Progenitor cell of endocrine pancreas (in vitro differentiated cells): ENCODE measurements at regions not wholly inside any gene's neighbourhood (a gene's known extent, or its start where the extent isn't known, plus 50 kb on each side); places are given as distances from the start of the nearest gene placed in this dataset.
"Not testable (repeated sequence)": the region's sequence is repeated elsewhere in the genome, so short reads cannot be mapped to it uniquely, and the experiment has no call there.

Experiments
- DNase-seq: peaks from one replicate; pipeline ENCODE4 v3.0.0; 2021; ENCODE audit warnings: low spot score; ENCODE audit not compliant: unreplicated experiment
- H3K27ac Mint-ChIP-seq: 2 replicates; pipeline ENCODE4 v1.8.0; 2021; ENCODE audit warnings: mild to moderate bottlenecking, moderate library complexity, mixed read lengths
- H3K27me3 Mint-ChIP-seq: 2 replicates; pipeline ENCODE4 v1.8.0; 2021; ENCODE audit warnings: mixed read lengths
- H3K36me3 Mint-ChIP-seq: 2 replicates; pipeline ENCODE4 v1.8.0; 2022; ENCODE audit warnings: mixed read lengths; ENCODE audit not compliant: insufficient read depth
- H3K4me1 Mint-ChIP-seq: 2 replicates; pipeline ENCODE4 v1.8.0; 2021; ENCODE audit warnings: low read depth, mixed read lengths
- H3K4me3 Mint-ChIP-seq: 2 replicates; pipeline ENCODE4 v1.8.0; 2021; ENCODE audit warnings: low read depth, mild to moderate bottlenecking, moderate library complexity, mixed read lengths
- H3K9me3 Mint-ChIP-seq: 2 replicates; pipeline ENCODE4 v1.8.0; 2021; ENCODE audit warnings: low read depth, mixed read lengths
- TF ChIP-seq, protein P1 (sequence below): fragments of 200-600 bp; sonication (generic); IDR thresholded peaks from one replicate; pipeline ENCODE4 v1.5.0; 2021; ENCODE audit warnings: antibody characterized with exemption, mild to moderate bottlenecking; ENCODE audit not compliant: unreplicated experiment

DNA sequence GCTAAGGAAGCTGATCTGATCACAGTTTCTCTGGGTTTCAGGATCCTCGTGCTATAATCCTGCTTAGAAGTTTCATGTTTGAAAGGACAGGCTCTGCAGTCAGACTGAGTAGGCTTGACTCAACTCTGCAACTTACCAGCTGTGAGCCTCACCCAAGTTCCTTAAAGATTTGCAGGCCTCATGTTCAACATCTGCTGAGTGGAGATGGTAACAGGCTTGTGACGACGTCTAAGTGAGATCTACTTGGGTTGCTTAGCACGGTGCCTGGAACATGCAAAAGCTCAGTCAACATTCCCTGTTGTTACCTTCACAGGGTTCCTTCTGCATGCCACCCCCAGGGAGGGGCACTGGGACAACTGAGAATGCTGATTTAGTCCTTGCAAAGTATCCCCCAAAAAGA is 164.2 kb downstream of the C1D start:
- no peak overlapping the region for H3K27ac Mint-ChIP-seq
- DNase-seq: no peak
- peaks cover 46% of the 10 kb centered on the region for H3K27me3 Mint-ChIP-seq
- H3K4me1 Mint-ChIP-seq: peaks cover 9% of the 10 kb centered on the region
- H3K36me3 Mint-ChIP-seq: no peaks in the 10 kb centered on the region
- H3K9me3 Mint-ChIP-seq: peaks cover 16% of the 10 kb centered on the region
- TF ChIP-seq, protein P1, sequence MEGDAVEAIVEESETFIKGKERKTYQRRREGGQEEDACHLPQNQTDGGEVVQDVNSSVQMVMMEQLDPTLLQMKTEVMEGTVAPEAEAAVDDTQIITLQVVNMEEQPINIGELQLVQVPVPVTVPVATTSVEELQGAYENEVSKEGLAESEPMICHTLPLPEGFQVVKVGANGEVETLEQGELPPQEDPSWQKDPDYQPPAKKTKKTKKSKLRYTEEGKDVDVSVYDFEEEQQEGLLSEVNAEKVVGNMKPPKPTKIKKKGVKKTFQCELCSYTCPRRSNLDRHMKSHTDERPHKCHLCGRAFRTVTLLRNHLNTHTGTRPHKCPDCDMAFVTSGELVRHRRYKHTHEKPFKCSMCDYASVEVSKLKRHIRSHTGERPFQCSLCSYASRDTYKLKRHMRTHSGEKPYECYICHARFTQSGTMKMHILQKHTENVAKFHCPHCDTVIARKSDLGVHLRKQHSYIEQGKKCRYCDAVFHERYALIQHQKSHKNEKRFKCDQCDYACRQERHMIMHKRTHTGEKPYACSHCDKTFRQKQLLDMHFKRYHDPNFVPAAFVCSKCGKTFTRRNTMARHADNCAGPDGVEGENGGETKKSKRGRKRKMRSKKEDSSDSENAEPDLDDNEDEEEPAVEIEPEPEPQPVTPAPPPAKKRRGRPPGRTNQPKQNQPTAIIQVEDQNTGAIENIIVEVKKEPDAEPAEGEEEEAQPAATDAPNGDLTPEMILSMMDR: no peak
- no peak overlapping the region for H3K4me3 Mint-ChIP-seq

DNA sequence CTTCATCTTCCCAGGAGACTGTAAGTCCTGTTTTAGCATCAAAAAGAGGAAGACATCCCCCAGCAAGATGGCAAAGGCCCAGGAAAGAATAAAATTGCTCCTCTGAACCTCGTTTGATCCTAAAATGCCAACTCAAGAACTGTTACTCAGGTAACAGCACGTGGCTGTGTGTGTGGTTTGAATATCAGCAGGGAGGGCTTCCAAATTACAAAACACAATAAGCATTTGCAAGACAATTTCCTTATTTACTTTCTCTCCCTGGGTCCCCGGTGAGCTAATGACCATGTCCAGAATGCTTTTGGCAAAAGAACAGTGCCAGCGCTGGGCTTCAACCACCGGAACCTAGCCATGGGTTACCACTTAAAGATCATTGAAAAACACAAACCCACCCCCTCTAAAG is 163.6 kb downstream of the C1D start:
- no peaks in the 10 kb centered on the region for H3K36me3 Mint-ChIP-seq
- peaks cover 12% of the 10 kb centered on the region for H3K9me3 Mint-ChIP-seq
- H3K27ac Mint-ChIP-seq: no peak overlapping the region
- TF ChIP-seq, protein P1: no peak
- no peak overlapping the region for H3K4me3 Mint-ChIP-seq
- DNase-seq: no peak
- H3K4me1 Mint-ChIP-seq: peaks cover 9% of the 10 kb centered on the region
- H3K27me3 Mint-ChIP-seq: peaks cover 44% of the 10 kb centered on the region

DNA sequence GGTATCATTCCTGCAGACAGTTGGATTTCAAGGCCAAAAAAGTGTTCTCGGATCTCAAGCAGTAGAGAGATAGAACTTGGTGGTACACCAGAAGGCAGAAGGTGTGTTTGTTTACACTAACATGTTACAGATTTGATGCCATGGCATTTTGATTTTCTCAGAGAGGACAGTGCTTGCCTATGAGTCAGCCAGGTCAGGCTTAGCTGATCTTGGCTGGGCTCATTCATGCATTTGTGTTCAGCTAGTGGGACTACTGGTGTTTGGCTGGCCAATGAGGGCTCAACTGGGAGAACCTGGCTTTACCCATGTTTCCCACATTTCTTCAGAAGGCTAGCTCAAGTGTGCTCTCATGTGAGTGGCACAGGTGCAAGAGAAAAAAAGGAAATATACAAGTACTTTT is 162.0 kb downstream of the C1D start:
- Mint-ChIP-seq H3K9me3 (peaks cover 8% of the 10 kb centered on the region), H3K27ac (no peak overlapping the region), H3K36me3 (no peaks in the 10 kb centered on the region), H3K4me3 (no peak overlapping the region), H3K27me3 (peaks cover 45% of the 10 kb centered on the region), H3K4me1 (peaks cover 1% of the 10 kb centered on the region)
- no peak for DNase-seq
- TF ChIP-seq, protein P1: no peak

DNA sequence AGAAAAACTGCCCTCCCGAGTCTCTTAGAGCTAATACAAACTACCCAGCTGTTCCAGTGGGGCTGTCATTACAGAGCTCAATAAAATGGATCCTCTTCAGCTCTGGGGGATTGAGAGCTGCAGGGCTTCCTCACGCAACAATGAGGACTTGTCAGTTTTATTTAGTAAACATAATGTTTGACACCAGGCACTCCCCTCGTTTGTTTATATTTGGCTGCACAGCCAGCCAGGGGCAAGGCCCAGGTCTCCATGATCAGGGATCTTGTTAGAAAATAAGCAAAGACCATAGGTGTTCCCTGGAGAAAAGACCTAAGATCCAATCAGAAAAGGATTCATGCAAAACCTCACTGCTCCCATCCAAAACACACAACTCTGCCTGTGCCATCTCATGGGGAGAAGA is 158.2 kb downstream of the C1D start:
- H3K27me3 Mint-ChIP-seq: peaks cover 22% of the 10 kb centered on the region
- H3K9me3 Mint-ChIP-seq: peaks cover 11% of the 10 kb centered on the region
- H3K36me3 Mint-ChIP-seq: no peaks in the 10 kb centered on the region
- no peak overlapping the region for H3K4me3 Mint-ChIP-seq
- no peaks in the 10 kb centered on the region for H3K4me1 Mint-ChIP-seq
- H3K27ac Mint-ChIP-seq: peak overlapping the region; percentile 13
- DNase-seq: no peak
- TF ChIP-seq, protein P1: no peak

DNA sequence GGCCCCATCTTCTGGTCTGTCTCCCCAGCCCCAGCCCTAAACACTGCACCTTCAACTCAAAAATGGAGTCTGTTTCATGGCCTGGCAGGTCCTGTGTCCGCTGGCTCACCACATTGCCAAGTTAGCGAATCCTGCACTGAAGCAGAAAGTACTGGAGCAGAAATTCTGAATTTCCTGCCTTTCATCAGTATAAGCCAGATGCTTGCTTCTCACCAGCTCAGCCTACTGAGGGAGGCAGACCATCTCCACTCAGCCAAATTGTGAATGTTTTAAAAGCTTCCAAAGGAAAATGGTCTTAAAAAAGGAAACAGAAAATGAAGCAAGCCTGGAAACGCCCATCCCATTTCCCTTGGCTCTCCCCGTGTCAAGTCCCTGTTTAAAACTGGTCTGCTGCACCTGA is 157.8 kb downstream of the C1D start:
- H3K36me3 Mint-ChIP-seq: no peaks in the 10 kb centered on the region
- no peak for DNase-seq
- TF ChIP-seq, protein P1: no peak
- peak overlapping the region; percentile 13 for H3K27ac Mint-ChIP-seq
- no peaks in the 10 kb centered on the region for H3K4me1 Mint-ChIP-seq
- H3K9me3 Mint-ChIP-seq: peaks cover 11% of the 10 kb centered on the region
- H3K27me3 Mint-ChIP-seq: peaks cover 26% of the 10 kb centered on the region
- no peak overlapping the region for H3K4me3 Mint-ChIP-seq

DNA sequence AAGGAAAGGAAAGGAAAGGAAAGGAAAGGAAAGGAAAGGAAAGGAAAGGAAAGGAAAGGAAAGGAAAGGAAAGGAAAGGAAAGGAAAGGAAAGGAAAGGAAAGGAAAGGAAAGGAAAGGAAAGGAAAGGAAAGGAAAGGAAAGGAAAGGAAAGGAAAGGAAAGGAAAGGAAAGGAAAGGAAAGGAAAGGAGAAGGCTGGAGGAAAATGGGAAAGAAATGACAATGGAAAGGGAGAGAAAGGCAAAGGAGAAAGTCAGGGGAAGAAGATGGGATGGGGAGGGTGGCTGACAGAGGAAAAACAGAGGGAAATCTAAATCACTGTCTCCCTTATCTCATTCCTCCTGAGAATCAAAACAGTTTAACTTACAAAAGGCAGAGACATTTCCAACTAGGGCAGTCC is 156.3 kb downstream of the C1D start:
- not testable (repeated sequence) for H3K27ac Mint-ChIP-seq, H3K4me3 Mint-ChIP-seq, H3K9me3 Mint-ChIP-seq, H3K36me3 Mint-ChIP-seq, DNase-seq, H3K4me1 Mint-ChIP-seq
- peaks cover 34% of the 10 kb centered on the region for H3K27me3 Mint-ChIP-seq
